22Rv1 (cell line): ENCODE measurements at regions not wholly inside any gene's neighbourhood (a gene's known extent, or its start where the extent isn't known, plus 50 kb on each side); places are given as distances from the start of the nearest gene placed in this dataset.

Source experiments
- H3K27ac ChIP-seq: fragments of 450-650 bp; 2 replicates; pipeline ENCODE4 v1.5.1; 2017
- CTCF ChIP-seq: fragments of 450-650 bp; IDR thresholded peaks from 2 replicates; pipeline ENCODE4 v1.5.1; 2017; ENCODE audit warnings: mild to moderate bottlenecking
- ZFX ChIP-seq: fragments of 450-650 bp; IDR thresholded peaks from 2 replicates; pipeline ENCODE4 v1.6.1; 2017; ENCODE audit warnings: antibody characterized with exemption, borderline replicate concordance

- H3K27ac ChIP-seq, result no peak overlapping the region
- TF ChIP-seq CTCF (no peak), ZFX (no peak)
Observed at GRCh38 chr1:239718997-239719628, 332.7 kb downstream of the CHRM3 start.

- no peak overlapping the region for H3K27ac ChIP-seq
- TF ChIP-seq CTCF (no peak), ZFX (no peak)
Observed at GRCh38 chr1:239719642-239720258, 333.4 kb downstream of the CHRM3 start.

GRCh38 chr1:239722035-239722434, 335.7 kb downstream of the CHRM3 start:
- TF ChIP-seq CTCF, result no peak
- TF ChIP-seq ZFX, result no peak
- no peak overlapping the region for H3K27ac ChIP-seq

GRCh38 chr1:239723776-239724367, 337.5 kb downstream of the CHRM3 start:
- no peak overlapping the region; the same call in 1 of the 2 replicates for H3K27ac ChIP-seq

GRCh38 chr1:239725371-239725770, 339.0 kb downstream of the CHRM3 start:
- no peak for TF ChIP-seq CTCF
- TF ChIP-seq ZFX, result no peak
- no peak overlapping the region for H3K27ac ChIP-seq

More at GRCh38 chr1:239723776-239724367, 337.5 kb downstream of the CHRM3 start:
- no peak for TF ChIP-seq ZFX
- no peak for TF ChIP-seq CTCF

- TF ChIP-seq CTCF (no peak), ZFX (no peak)
- no peak overlapping the region for H3K27ac ChIP-seq
Observed at GRCh38 chr1:239725933-239726332, 339.6 kb downstream of the CHRM3 start.

- no peak overlapping the region for H3K27ac ChIP-seq
Observed at GRCh38 chr1:239730378-239730777, 344.0 kb downstream of the CHRM3 start.

More at GRCh38 chr1:239730378-239730777, 344.0 kb downstream of the CHRM3 start:
- no peak for TF ChIP-seq CTCF
- TF ChIP-seq ZFX, result no peak
